GM12878 (cell line): ENCODE measurements at regions not wholly inside any gene's neighbourhood (a gene's known extent, or its start where the extent isn't known, plus 50 kb on each side); places are given as distances from the start of the nearest gene placed in this dataset.

Experiments
- ATAC-seq: fragments of 200-7000 bp; cut with Tn5 transposase; 3 replicates; pipeline ENCODE4 v1.9.1; 2020; ENCODE audit warnings: mild to moderate bottlenecking, moderate library complexity
- BruUV-seq: library from RNA; stranded (reverse); fragments of 400-500 nt; replicated peaks from 2 replicates; lab custom pipeline; 2021; lab: Mats Ljungman, UMichigan
- CTCF ChIA-PET: fragments of 300-600 bp; sonication (Branson Sonifier 250); formaldehyde crosslinking; extraction: SDS; loops from one replicate; lab custom pipeline; 2021; ENCODE audit warnings: inconsistent platforms; lab: Yijun Ruan, JAX
- POLR2A ChIA-PET: fragments of 350-600 bp; formaldehyde crosslinking; extraction: SDS; loops from one replicate; lab custom pipeline; 2021; ENCODE audit warnings: inconsistent platforms; lab: Charles Lee
- RAD21 ChIA-PET: fragments of 300-600 bp; sonication (Branson Sonifier 250); formaldehyde crosslinking; loops from one replicate; lab custom pipeline; 2023; ENCODE audit warnings: antibody characterized with exemption; ENCODE audit not compliant: unreplicated experiment; lab: Charles Lee
- SMC1A ChIA-PET: fragments of 300-600 bp; sonication (Branson Sonifier 250); formaldehyde crosslinking; loops from one replicate; lab custom pipeline; 2023; ENCODE audit not compliant: unreplicated experiment, uncharacterized antibody; lab: Charles Lee
- DNase-seq: peaks from one replicate; pipeline ENCODE4 v3.0.0-alpha.2; 2011; ENCODE audit warnings: low read depth, low spot score
- FAIRE-seq: peaks from 3 replicates; lab custom pipeline; 2011; peaks lifted over from hg19 to GRCh38; lab: Jason Lieb, UNC
- H2AFZ ChIP-seq: 2 replicates; pipeline ENCODE4 v1.6.0; 2011; ENCODE audit warnings: low read depth, low read length, control low read depth; ENCODE audit not compliant: control insufficient read depth
- H3K27ac ChIP-seq: 2 replicates; pipeline ENCODE4 v1.5.1; 2011; ENCODE audit warnings: control low read depth; ENCODE audit not compliant: control insufficient read depth, insufficient read depth
- H3K27me3 ChIP-seq, 2 experiments: replicated peaks in 1 of 2; 2 replicates each; pipeline versions ENCODE4 v1.6.0 to v1.6.1; 2011; ENCODE audit warnings: low read length in 1 of 2; ENCODE audit not compliant: control insufficient read depth in 2 of 2, insufficient read depth in 2 of 2
- H3K36me3 ChIP-seq, 2 experiments: 2 replicates each; pipeline ENCODE4 v1.5.1; 2011; ENCODE audit warnings: low read length in 1 of 2; ENCODE audit not compliant: control insufficient read depth in 2 of 2, insufficient read depth in 2 of 2
- H3K4me1 ChIP-seq: 2 replicates; pipeline ENCODE4 v1.6.1; 2011; ENCODE audit warnings: mild to moderate bottlenecking, low read length, moderate library complexity, mixed read lengths; ENCODE audit not compliant: control insufficient read depth, insufficient read depth
- H3K4me2 ChIP-seq: 2 replicates; pipeline ENCODE4 v1.6.0; 2011; ENCODE audit warnings: control low read depth; ENCODE audit not compliant: control insufficient read depth, insufficient read depth
- H3K4me3 ChIP-seq: fragments of 200-600 bp; sonication (generic); 2 replicates; pipeline ENCODE4 v1.5.1; 2016
- H3K79me2 ChIP-seq: 2 replicates; pipeline ENCODE4 v1.6.0; 2011; ENCODE audit warnings: low read length; ENCODE audit not compliant: control insufficient read depth, insufficient read depth
- H3K9ac ChIP-seq: 2 replicates; pipeline ENCODE4 v1.8.0; 2011; ENCODE audit warnings: low read length, control low read depth, mixed read lengths; ENCODE audit not compliant: control insufficient read depth, insufficient read depth
- H3K9me3 ChIP-seq: replicated peaks from 3 replicates; pipeline ENCODE4 v1.5.1; 2011; ENCODE audit warnings: mild to moderate bottlenecking, low read length; ENCODE audit not compliant: control insufficient read depth, insufficient read depth
- H4K20me1 ChIP-seq: 2 replicates; pipeline ENCODE4 v1.6.0; 2011; ENCODE audit not compliant: control insufficient read depth, insufficient read depth
- CBX3 ChIP-seq: fragments of 200-600 bp; sonication (generic); IDR thresholded peaks from 2 replicates; pipeline ENCODE4 v1.6.1; 2016; ENCODE audit warnings: low read depth, borderline replicate concordance
- HDAC2 ChIP-seq: fragments of 200-600 bp; sonication (generic); IDR thresholded peaks from 2 replicates; pipeline ENCODE4 v1.6.1; 2017
- IRF3 ChIP-seq: fragments of 450-650 bp; IDR thresholded peaks from 2 replicates; pipeline ENCODE4 v1.6.1; 2014; ENCODE audit warnings: mild to moderate bottlenecking
- IRF5 ChIP-seq: fragments of 450-650 bp; IDR thresholded peaks from 2 replicates; pipeline ENCODE4 v1.6.1; 2017; ENCODE audit warnings: borderline replicate concordance
- NBN ChIP-seq: fragments of 450-650 bp; IDR thresholded peaks from 2 replicates; pipeline ENCODE4 v1.6.1; 2016
- RUNX3 ChIP-seq: IDR thresholded peaks from 2 replicates; pipeline ENCODE4 v1.6.1; 2012; ENCODE audit warnings: low read length, inconsistent platforms
- SIX5 ChIP-seq: IDR thresholded peaks from 2 replicates; pipeline ENCODE4 v1.6.1; 2011; ENCODE audit warnings: mild to moderate bottlenecking, low read depth, low read length, moderate library complexity; ENCODE audit not compliant: severe bottlenecking
- TCF12 ChIP-seq: IDR thresholded peaks from 2 replicates; pipeline ENCODE4 v1.6.1; 2011; ENCODE audit warnings: low read depth, mild to moderate bottlenecking, low read length
- WGBS: methylation state at CpG from one replicate; pipeline ENCODE4 v1.1.6; 2016; ENCODE audit warnings: low lambda C conversion rate; ENCODE audit not compliant: insufficient replicate concordance, insufficient coverage; ENCODE audit errors: missing lambda C conversion rate; 5-methylcytosine and 5-hydroxymethylcytosine counted together
- in situ Hi-C: fragments of 300-500 bp; cut with MboI; formaldehyde crosslinking; loops from 9 replicates; pipeline ENCODE4 v1.14.3; 2018; ENCODE audit warnings: mixed read lengths
- intact Hi-C: fragments of 100-400 bp; cut with micrococcal nuclease; formaldehyde crosslinking; loops from one replicate; pipeline ENCODE4 v1.14.2; 2022; ENCODE audit not compliant: unreplicated experiment

- no peak for ATAC-seq
- no peak for FAIRE-seq
- 36% methylated on average over 6 of the region's 6 CpGs for WGBS
- Histone ChIP-seq H3K27ac (no peak overlapping the region), H3K36me3 (no peaks in the 10 kb centered on the region), H2AFZ (no peak overlapping the region), H3K9ac (no peak overlapping the region), H3K4me2 (no peak overlapping the region), H4K20me1 (no peaks in the 10 kb centered on the region), H3K4me3 (no peak overlapping the region), H3K4me1 (no peaks in the 10 kb centered on the region), H3K79me2 (no peaks in the 10 kb centered on the region), H3K9me3 (no peaks in the 10 kb centered on the region), H3K27me3 (no peaks in the 10 kb centered on the region)
- in situ Hi-C loops = no loop called here
- ChIA-PET RAD21 (no interaction called here), CTCF (interaction anchor here (0.8 kb wide), 1 partner anchor 13 kb away, joined by 3 read pairs; no protein-coding TSS in a partner anchor), POLR2A (no interaction called here), SMC1A (interaction anchor here (1.0 kb wide), 1 partner anchor 10 kb away, joined by 3 read pairs; no protein-coding TSS in a partner anchor)
- no peak for DNase-seq
- no TSS peak for BruUV-seq
- intact Hi-C loops = no loop called here
- TF ChIP-seq RUNX3 (no peak), SIX5 (no peak), NBN (no peak), IRF5 (no peak), TCF12 (no peak), IRF3 (no peak), HDAC2 (no peak), CBX3 (no peak)
These were observed 219.5 kb downstream of the KLHL28 start for GRCh38 chr14:44742202-44742601.
